ENCODE measurements at regions not wholly inside any gene's neighbourhood (a gene's known extent, or its start where the extent isn't known, plus 50 kb on each side); places are given as distances from the start of the nearest gene placed in this dataset.

DNA sequence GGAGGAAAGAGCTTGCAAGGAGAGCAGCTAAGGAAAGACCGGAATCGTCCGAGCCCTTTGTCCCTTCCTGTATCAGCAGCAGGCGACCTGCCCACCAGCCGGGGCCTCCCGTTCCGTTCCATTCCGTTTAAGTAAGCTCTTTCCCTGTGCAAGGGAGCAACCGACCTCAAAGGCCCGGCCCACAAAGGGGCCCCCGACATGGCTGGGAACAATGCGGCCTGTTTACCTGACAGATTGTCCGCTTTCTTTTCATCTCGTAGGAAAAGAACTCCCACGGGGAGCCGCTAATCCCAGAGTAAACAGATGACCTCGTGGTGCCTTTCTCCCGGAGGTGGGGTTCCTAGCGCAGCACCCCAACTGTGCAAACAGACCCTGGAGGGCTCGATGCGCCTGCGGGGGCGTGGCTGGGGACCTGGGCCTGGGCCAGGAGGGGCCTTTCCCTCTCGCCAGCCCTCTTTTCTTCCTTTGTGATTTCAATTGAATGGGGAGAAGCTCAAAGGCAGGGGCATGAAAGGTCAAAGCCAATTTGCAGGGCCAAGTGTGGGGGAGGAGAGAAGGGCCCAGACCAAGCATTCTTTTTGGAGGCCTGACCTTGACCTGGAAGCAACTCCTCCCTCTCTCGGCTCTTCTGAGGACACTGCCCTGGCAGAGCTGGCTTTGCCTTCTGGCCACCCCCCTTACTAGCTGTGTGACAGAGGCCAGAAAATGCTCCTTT lies 120.2 kb downstream of the INHBB start:
- TF ChIP-seq TAF1 (IDR thresholded peaks at IDR 0.05; ENCODE audit: borderline replicate concordance, low read depth, low read length) (no peak), POLR2AphosphoS5 (IDR thresholded peaks at IDR 0.05; ENCODE audit: low read depth, low read length) (no peak)
